HL-60 (cell line): ENCODE measurements at regions not wholly inside any gene's neighbourhood (a gene's known extent, or its start where the extent isn't known, plus 50 kb on each side); places are given as distances from the start of the nearest gene placed in this dataset.

Source experiments
- CTCF ChIP-seq: IDR thresholded peaks from one replicate; pipeline ENCODE4 v1.5.1; 2011; ENCODE audit warnings: low read length, control low read depth, inconsistent platforms; ENCODE audit not compliant: insufficient read depth
- POLR2AphosphoS5 ChIP-seq: IDR thresholded peaks from 2 replicates; pipeline ENCODE4 v1.6.1; 2012; ENCODE audit warnings: low read depth
- REST ChIP-seq: IDR thresholded peaks from 2 replicates; pipeline ENCODE4 v1.6.1; 2012; ENCODE audit warnings: low read depth; ENCODE audit not compliant: insufficient replicate concordance
- SPI1 ChIP-seq: IDR thresholded peaks from 2 replicates; pipeline ENCODE4 v1.6.1; 2012; ENCODE audit warnings: low read depth, mild to moderate bottlenecking, borderline replicate concordance

- TF ChIP-seq POLR2AphosphoS5 (no peak), CTCF (no peak), REST (no peak), SPI1 (no peak)
Measured at GRCh38 chr15:66883284-66883911, 181.4 kb downstream of the SMAD6 start.
